Renal cortex interstitium (tissue), 11 donors: ENCODE measurements at regions not wholly inside any gene's neighbourhood (a gene's known extent, or its start where the extent isn't known, plus 50 kb on each side); places are given as distances from the start of the nearest gene placed in this dataset.

ENCODE experiments used
- DNase-seq, 11 donors: peaks; one replicate each; pipeline ENCODE4 v3.0.0-alpha.2; 2013; ENCODE audit warnings: low read depth in 9 of 11, low spot score in 4 of 11; ENCODE audit errors: extremely low read depth in 1 of 11

DNA sequence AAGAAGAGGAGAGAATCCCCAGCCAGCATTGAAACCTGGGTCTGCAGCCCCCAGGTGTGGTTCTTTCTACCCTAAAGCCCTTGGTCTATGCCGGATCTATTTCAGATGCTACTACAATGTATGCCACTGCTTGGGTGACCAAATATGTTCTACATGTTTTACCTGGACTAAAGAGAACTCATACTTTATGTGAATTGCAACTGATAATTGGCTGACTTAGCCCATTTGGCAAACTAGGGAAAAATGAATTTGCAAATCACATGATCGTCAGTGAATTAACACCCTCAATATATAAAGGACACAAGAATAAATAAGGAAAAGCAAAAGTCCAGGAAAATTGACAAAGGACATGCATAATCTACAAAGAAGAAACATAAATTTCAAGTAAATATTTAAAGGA lies 308.8 kb upstream of the IRX2 start:
- DNase-seq = no peak

DNA sequence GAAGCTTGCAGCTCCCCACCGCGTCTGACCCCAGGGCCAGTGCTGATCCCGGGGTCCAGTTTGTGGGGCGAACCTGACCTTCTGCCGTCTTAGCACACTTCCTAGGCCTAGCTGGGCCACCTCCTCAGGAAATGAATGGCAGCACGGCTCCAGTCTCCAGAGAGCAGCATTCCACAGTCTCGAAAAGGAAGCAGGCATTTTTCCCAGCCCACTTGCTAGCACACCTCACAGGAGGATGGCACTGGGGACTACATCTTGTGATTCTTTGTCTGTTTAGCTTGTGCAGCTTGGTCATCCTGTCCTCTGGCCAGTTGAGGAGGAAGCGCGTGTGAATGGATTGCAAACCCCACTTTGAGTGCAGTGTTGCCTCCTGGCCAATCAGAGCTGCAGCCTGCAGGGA lies 308.0 kb upstream of the IRX2 start:
- no peak for DNase-seq

DNA sequence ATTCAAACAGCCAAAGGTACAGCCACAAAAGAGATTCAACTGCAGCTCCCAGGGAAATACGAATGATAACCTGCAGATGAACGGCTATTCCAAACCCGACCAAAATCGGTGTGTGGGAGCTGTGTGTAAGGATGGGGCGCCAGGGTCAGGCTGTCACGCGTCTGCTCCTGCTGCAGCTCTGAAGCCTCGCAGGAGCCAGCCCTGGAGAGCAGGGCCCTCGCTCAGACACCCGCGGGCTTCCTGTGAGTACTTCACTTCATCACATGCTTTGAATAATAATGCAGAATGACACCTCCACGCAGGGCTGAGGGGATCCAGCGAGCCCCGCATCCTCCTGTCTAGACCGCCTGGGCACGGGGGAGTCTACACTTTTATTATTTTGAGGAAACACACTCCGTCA lies 307.5 kb upstream of the IRX2 start:
- DNase-seq = no peak

DNA sequence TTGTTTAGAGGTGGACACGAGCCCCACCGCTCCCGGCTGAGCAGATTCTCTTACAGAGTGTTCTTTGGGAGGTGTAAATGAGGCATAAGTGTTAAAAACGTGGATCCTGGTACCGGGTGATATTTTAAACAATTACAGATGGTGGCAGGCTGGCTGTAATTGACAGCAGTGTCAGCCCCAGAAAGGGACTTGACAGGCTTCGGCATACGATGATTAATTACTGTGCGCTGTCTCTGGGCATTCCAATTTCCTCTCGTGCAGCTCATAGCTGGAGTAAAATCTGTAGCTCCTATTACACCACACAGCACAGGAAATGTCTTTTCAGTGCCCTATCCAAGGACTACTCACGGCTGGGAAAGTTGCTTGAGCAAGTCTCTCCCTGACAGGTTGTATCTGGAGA lies 305.4 kb upstream of the IRX2 start:
- peak in 2 of 11 donors; percentile 9 to 17 for DNase-seq

DNA sequence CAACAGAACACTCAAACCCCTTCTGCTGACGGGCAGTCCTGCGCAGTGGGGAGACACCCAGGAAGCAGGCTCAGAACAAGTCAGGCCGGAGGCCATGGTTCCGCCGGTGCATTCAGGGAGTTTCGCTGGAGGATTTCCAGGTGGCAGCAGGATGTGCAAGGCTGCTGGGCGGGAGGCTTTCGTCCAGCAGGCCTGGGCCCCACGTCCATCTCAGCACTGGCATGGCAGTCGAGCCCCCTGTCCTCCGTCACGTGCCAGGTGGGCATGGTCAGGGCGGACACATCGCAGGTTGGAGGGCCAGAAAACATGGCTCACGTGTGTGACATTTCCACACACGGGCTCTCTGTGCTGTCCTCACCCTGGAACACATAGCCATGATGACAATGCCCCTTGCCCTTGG lies 299.9 kb upstream of the IRX2 start:
- DNase-seq = no peak

DNA sequence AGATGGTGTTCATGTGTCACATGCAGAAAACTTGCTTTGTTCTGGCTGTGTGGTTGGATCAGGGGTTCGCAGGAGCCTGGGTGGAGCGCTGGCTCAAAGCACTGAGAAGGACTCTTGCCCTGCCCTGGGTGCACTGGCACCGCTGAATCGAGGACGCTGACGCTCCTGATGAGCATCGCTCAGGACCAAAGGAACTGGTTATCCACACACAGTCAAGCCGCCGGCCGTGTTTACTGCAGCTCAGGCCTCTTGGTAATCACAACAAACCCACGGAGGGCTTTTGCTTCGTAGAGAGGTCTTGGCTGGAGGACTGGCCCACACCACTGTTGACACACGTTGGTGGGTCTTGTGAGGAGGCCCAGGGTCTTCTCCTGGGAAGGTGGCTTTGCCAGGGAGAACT lies 299.4 kb upstream of the IRX2 start:
- DNase-seq = no peak

DNA sequence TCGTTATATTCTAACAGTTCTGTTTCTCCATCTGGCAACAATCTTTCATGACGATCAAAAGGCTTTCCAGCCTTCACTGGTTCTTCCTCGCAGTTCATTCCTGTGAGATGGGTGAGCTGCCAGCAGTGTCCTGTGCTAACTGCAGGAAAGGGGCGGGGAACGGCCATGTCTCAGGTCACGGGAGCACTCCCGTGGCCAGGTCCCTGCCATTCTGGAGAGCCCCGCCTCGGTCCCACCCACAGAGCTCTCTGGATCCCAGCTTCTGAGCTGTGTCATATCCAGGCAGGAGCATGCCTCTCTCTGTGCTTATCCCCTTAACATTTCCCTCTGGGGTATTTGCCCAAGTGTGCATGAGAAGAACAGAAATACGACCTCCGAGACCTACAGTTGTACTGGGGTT lies 297.8 kb upstream of the IRX2 start:
- DNase-seq = no peak

DNA sequence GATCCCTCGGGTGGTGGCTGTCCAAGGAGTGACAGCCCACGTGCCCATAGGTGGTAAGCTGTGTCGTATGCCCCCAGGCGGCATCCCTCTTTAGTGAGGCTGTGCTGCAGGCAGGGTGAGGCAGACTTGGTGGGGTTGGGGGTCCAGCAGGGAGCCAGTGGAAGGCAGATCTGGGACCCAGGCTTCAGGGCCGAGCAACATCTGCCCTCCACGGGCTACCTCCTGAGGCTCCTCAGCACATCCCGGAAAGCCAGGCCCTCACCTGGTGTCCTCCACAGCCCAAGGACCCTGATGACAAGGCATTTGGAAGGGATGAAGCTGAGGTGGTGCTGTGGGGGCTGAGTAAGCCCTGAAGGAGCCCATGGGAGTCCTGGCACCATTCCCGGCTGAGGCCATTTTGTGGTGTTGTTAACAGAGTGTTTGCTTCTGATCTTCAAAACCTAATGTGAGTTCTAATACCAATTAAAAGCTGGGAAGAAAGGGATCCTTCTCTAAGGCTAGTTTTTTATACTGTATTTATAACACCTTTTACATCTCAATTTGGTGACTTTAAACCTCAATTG lies 295.8 kb upstream of the IRX2 start:
- DNase-seq = no peak

DNA sequence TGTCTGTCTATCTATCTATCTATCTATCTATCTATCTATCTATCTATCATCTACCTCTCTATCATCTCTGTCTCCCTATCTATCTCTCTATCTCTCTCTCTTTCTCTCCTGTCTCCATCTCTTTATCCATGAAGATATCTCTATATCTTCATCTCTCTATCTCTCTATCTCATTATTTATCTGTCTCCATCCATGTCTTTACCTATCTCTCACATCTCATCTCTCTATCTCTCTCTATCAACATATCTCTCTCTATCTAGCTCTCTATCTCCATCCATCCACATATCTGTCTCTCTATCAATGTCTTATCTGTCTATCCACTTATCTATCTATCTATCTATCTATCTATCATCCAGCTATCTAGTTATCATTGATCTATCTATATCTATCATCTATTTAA lies 292.1 kb upstream of the IRX2 start:
- no peak for DNase-seq

DNA sequence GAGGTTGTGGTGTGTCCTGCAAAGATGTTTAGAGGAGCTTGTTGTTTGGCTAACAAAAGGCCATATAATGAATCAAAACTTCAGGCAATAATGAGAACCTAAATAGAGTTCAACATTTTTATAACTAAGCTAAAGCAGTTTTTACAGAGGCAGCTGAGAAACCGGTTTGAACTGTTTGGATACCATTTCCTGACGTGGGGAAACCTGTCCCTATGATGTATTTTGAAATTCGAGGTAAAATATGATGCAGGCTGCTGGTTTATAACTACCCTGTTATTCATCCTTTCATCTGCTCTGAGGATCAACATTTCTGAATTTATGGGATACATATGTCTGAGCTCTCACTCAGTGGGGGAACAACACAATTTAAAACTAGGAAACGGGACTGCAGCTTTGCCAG lies 289.5 kb upstream of the IRX2 start:
- DNase-seq = no peak

DNA sequence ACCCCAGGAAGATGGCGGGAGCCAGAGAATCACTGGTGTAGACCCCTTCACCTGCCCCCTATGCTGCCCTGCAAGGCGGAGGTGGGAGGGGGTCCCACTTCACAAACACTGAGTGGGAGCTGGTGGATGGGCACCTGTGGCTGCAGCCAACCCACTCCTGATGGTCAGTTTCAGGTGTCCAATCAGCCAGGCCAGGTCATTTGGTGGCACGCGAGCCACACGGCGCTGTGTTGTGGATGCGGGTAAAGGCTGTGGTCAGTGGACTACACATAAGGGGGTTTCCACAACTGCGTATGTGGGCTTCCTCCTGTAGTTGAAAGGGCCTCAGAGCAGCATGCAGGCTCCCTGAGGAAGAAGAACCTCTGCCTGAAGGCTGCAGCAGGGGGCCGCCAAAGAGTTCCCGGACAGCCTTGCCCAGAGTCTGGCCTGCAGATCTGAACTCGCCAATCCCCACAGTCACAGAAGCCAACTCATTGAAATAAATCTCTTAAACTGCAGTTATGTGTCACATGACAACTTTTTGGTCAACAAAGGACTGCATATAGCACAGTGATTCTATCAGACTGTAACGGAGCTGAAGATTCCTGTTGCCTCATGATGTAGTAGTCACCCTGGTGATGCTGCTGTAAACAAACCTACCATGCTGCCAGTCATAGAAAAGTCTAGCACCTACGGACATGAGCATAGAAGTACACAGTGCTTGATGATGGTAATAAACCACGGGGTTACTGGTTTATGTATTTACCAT lies 284.7 kb upstream of the IRX2 start:
- no peak for DNase-seq

DNA sequence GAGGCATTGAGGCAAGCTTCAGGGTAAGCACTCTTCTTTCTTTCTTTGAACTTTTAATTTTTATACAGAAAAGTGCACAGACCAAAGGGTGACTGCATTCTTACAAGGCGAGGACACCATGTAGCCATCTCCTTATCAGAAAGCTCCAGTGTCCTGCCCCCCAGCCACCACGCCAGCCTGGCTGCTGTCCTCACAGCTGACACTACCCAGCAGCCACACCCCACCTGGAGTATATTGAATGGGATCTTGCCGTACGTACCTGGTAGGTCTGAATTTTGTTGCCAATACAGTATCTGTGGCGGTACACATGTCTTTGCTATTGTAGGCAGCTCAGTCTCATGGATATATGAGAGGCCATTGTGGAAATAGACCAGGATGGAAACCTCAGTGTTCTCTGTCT lies 284.0 kb upstream of the IRX2 start:
- no peak for DNase-seq

DNA sequence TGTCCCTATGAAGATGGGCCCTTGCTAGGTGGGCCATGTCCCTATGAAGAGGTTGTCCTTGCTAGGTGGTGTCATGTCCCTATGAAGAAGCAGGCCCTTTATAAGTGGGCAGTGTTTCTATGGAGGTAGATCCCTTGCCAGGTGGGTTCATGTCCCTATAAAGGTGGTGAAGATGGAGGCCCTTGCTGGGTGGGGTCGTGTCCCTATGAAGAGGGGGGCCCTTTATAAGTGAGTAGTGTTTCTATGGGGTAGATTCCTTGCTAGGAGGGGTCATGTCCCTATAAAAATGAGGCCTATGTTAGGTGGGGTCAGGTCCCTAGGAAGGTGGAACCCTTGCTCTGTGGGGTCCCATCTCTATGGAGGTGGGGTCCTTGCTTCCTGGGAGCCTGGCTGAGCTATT lies 283.4 kb upstream of the IRX2 start:
- no peak for DNase-seq

DNA sequence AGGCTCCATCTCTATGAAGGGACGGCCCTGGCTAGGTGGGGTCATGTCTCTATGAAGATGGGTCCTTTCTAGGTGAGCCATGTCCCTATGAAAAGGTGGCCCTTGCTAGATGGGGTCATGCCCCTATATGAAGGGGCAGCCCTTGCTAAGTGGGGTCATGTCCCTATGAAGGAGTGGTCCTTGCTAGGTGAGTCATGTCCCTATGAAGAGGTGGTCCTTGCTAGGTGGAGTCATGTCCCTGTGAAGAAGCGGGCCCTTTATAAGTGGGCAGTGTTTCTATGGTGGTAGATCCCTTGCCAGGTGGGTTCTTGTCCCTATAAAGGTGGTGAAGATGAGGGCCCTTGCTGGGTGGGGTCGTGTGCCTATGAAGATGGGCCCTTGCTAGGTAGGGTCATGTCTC lies 283.0 kb upstream of the IRX2 start:
- DNase-seq = no peak

DNA sequence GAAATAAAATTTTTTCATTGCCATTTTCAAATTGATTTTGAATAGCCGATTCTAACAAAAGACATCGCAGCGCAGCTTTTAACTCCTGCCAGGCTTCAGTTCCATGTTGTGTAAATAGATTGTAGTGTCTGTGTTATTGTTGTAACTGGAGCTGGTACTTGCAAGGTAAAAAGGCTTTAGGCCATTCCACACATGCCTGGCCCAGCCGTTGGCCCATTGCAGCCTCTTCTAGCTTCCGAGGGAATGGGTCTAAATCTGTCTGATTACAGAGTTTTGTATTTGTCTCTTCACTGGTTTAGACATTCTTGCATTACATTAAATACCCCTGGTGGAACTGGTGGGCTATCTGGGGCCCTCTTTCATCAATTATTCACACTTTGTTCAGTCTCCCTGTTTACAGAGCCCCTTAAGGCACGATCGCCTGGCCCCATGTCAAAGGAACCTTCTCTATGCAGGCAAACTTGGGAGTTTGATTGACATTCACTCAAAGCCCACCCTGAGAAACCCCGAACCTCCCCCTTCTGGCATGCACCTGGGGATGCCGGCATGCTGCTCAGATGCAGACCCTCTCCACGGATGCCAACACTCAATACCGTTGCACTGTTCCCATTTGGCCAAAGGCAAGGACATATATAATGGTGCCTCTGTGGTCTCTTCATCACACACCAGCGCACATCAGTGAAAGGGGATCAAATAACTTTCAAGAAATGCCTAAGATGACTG lies 281.7 kb upstream of the IRX2 start:
- DNase-seq = no peak

DNA sequence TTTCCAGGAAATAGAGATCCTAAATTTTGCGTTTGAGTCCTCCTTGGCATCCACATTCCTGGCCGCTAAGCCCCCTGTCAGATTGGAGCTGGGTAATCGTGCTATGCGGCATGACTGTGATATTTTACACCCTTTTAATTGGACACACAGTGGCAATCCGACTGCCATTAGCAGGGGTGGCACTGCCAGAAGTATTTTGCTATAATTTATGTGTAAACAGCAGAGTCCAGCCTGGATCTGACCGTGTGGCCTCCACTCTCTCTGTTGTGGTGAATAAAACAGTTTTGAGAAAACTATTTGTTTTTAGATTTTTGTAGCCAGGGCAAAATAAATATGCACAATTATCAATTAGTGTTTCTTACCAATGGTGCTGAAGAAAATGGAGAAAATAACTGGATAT lies 281.0 kb upstream of the IRX2 start:
- DNase-seq = no peak

DNA sequence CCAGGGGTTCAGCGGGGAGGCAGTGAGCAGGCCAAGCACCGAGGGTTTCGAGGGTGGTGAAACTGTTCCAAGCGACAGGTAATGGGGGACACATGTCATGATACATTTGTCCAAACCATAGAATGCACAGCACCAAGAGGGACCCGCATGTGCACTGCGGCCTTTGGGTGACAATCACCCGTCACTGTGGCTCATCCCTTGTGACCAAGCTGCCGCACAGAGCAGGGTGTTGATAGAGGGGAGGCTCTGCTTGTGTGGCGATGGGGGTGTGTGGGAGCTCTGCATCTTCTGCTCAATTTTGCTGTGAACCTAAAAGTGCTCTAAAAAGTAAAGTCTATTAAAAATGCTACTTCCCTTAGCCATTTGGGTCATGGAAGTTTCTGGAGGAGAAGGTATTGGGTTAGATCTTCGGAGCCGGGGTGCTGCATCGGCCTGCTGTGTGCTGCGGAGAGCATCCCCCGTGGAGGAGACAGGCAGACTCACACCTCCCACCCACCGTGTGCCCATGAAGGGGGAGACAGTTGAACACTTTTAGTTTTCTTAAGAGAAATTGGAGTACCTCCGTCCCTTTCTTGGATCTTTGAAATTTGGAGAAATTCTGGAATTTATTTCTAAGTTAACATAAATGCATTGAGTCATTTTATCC lies 280.4 kb upstream of the IRX2 start:
- no peak for DNase-seq

DNA sequence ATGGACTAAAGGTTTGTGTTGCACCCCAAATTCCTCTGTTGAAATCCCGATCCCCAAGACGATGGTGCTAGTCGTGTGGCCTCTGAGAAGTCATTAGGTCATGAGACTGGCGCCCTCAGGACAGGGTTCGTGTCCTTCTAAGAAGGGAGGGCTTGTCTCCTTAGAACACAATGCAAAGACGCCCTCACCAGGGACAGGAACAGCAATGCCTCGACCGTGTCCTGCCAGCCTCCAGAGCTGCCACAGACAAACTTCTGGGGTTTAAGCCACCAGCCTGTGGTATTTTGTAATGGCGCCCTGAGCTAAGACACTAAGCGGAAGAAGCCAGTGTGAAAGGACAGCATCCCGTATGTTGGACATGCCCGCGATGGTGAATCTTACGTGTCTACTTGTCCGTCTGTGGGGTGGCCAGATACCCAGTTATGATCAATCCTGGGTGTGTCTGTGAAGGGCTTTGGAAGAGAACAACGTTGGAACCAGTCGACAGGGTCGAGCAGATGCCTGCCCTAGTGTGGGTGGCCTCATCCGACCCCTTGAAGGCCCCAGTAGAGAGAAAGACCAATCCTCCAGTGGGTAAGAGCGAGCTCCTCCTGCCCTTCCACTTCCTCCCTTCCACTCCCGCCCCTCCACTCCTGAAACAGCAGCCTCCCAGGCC lies 279.2 kb upstream of the IRX2 start:
- no peak for DNase-seq

DNA sequence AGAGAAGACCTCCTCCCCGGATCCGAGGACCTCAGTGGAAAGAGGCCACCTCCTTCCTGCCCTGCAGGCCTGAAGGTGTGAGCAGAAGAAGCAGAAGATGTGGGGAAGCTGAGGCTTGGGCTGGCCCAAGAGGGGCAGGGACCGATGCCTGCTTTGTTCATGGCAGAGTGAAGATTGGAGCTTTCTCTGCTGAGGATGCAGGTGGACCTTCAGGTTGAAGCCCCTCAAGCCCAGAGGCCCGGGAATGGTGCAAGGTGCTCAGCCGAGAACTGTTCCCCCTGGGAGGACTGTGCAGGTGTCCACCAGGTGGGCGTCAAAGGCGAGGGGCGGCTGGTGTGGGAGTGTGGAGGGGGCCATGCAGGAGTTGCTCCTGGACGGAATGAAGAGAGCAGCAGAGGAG lies 277.9 kb upstream of the IRX2 start:
- no peak for DNase-seq
